Activated T-helper 2 cell treated with anti-CD3 and anti-CD28 coated beads, Interferon-gamma antibody, Interleukin-2, Interleukin-4, amounts not matched to agents 10 μg/mL and 5 μg/mL and 100 μg/mL, durations not matched to agents 14 hours and 24 hours and 36 hours (primary cell): ENCODE measurements at regions not wholly inside any gene's neighbourhood (a gene's known extent, or its start where the extent isn't known, plus 50 kb on each side); places are given as distances from the start of the nearest gene placed in this dataset.
"Not testable (repeated sequence)": the region's sequence is repeated elsewhere in the genome, so short reads cannot be mapped to it uniquely, and the experiment has no call there.

Experiments
- DNase-seq: peaks from one replicate; pipeline ENCODE4 v3.0.0; 2021; ENCODE audit warnings: low spot score
- H3K27ac Mint-ChIP-seq: one replicate; pipeline ENCODE4 v1.8.0; 2021; ENCODE audit warnings: mixed read lengths
- H3K27me3 Mint-ChIP-seq: one replicate; pipeline ENCODE4 v1.8.0; 2021; ENCODE audit warnings: low read depth, mixed read lengths
- H3K36me3 Mint-ChIP-seq: one replicate; pipeline ENCODE4 v1.8.0; 2021; ENCODE audit warnings: low read depth, mixed read lengths
- H3K4me1 Mint-ChIP-seq: one replicate; pipeline ENCODE4 v1.8.0; 2021; ENCODE audit warnings: low read depth, mixed read lengths
- H3K4me3 Mint-ChIP-seq: one replicate; pipeline ENCODE4 v1.8.0; 2021; ENCODE audit warnings: low read depth, mild to moderate bottlenecking, moderate library complexity, mixed read lengths
- H3K9me3 Mint-ChIP-seq: one replicate; pipeline ENCODE4 v1.8.0; 2021; ENCODE audit warnings: mixed read lengths
- intact Hi-C: fragments of 100-400 bp; cut with micrococcal nuclease; formaldehyde crosslinking; loops from one replicate; pipeline ENCODE4 v1.15.1; 2023

DNA sequence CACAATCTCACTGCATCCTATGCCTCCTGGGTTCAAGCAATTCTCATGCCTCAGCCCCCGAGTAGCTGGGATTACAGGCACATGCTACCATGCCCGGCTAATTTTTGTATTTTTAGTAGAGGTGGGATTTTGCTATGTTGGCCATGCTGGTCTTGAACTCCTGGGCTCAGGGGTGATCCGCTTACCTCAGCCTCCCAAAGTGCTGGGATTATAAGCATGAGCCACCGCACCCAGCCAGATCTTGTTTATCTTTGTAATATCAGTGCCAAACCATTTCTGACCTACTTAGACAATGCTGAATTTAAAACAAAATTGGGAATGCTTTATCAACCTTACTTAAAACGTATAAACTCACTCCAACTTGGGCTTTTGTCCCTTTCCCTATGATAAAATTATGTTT lies 103.7 kb upstream of the GBE1 start:
- H3K9me3 Mint-ChIP-seq, intact Hi-C loops, H3K4me1 Mint-ChIP-seq, H3K36me3 Mint-ChIP-seq, H3K4me3 Mint-ChIP-seq, DNase-seq, H3K27ac Mint-ChIP-seq, H3K27me3 Mint-ChIP-seq: not testable (repeated sequence)

DNA sequence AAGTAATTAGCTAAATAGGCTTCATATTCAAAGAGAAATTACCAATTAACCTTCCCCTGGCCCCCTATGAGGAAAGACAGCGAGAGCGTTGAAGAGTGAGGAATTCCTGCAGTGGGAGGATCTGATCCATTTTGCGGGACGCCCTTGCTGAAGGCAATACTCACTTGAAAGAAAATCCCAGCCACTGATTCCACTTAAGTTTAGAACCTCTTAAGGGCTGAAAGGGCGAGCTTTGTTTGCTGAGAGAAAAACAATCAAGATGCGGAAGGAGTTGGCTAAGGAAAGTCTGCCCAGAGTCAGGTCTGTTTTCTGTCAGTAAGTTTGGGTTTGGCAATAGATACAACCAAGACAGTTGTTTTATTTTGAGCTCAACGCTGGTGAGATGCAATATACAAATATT lies 102.8 kb upstream of the GBE1 start:
- Mint-ChIP-seq H3K27me3 (no peaks in the 10 kb centered on the region), H3K27ac (no peak overlapping the region), H3K4me3 (no peak overlapping the region), H3K4me1 (peaks cover 2% of the 10 kb centered on the region), H3K9me3 (no peaks in the 10 kb centered on the region), H3K36me3 (no peaks in the 10 kb centered on the region)
- DNase-seq: no peak
- intact Hi-C loops: no loop called here

DNA sequence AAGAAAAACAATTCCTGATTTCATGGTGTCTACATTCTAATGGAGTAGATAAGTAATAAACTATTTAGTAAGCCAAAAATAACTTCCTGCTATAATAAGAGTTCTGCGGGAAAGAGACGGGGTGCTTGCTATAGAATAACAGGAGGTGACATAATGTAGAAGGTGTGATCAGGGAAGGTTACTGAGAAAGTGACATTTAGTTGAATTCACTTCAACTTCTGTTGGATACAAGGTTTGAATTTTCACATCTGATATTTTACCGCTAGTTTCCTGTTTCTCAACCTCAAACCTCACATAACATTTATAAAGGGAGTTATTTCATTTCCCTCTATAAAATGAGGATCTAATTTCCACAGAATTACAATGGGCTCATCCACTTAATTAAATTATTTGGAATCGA lies 102.3 kb upstream of the GBE1 start:
- DNase-seq: no peak
- no peak overlapping the region for H3K4me3 Mint-ChIP-seq
- intact Hi-C loops: no loop called here
- H3K4me1 Mint-ChIP-seq: peaks cover 2% of the 10 kb centered on the region
- no peak overlapping the region for H3K27ac Mint-ChIP-seq
- H3K36me3 Mint-ChIP-seq: no peaks in the 10 kb centered on the region
- H3K9me3 Mint-ChIP-seq: no peaks in the 10 kb centered on the region
- no peaks in the 10 kb centered on the region for H3K27me3 Mint-ChIP-seq

DNA sequence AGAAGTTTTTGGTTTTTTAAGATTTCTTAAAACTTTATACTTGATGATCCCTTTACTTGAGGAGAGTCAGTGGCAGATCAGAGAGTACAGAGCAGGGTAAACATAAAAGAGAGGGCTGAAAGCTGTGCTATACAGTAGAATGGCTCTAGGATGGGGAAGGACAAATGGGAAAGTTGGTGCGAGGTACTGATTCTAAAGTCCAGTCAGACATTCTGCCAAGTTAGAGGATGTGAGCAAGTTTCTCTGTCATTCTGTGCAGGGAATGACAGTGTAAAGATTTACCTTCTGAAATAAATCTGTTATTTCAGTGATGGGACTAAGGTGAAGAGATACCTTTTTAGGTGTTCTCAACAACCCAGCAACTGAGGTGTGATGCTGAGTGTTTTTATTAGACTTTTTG lies 100.1 kb upstream of the GBE1 start:
- Mint-ChIP-seq H3K27me3 (no peaks in the 10 kb centered on the region), H3K4me1 (peaks cover 2% of the 10 kb centered on the region), H3K4me3 (no peak overlapping the region), H3K36me3 (no peaks in the 10 kb centered on the region), H3K27ac (no peak overlapping the region), H3K9me3 (no peaks in the 10 kb centered on the region)
- DNase-seq: no peak
- intact Hi-C loops: no loop called here

DNA sequence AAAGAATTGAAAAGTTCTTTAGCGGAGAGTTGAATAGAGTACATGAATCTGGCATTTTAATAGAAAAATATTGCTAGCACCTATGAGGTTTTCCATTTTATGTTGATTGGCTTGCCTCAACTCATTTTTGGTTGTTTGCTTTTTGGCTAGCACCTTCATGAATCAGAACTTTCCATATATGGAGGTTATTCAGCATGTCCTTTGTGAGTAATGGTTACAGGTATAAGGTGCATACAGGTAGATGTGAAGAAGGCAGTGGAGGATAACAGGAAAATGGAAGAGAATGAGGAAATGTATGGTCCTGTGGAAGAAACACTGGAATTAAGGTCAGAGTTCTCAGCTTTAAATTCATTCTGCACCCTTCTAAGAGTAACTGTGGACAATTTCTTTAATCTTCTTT lies 98.1 kb upstream of the GBE1 start:
- Mint-ChIP-seq H3K36me3 (no peaks in the 10 kb centered on the region), H3K9me3 (no peaks in the 10 kb centered on the region), H3K4me1 (peaks cover 2% of the 10 kb centered on the region), H3K4me3 (no peak overlapping the region), H3K27me3 (no peaks in the 10 kb centered on the region), H3K27ac (no peak overlapping the region)
- DNase-seq: no peak
- intact Hi-C loops: no loop called here

DNA sequence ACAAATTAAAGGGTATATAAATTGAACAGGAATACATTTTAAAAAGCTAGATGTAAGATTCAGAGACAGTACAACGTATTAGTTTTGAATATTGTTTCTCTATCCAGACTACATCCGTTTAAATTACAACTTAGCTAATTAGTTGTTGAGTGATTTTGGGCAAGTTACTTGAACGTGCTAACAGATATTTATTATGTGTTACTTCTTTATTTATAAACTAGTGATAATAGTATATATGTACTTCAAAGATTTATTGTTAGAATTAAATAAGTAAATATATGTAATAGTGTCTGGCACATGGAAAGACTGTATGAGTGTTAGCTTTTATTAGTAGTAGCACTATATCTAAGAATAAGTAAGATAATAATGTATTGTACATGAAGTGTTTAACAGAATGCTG lies 92.0 kb upstream of the GBE1 start:
- no peak for DNase-seq
- Mint-ChIP-seq H3K4me1 (no peaks in the 10 kb centered on the region), H3K36me3 (no peaks in the 10 kb centered on the region), H3K9me3 (no peaks in the 10 kb centered on the region), H3K27ac (no peak overlapping the region), H3K27me3 (no peaks in the 10 kb centered on the region), H3K4me3 (no peak overlapping the region)
- intact Hi-C loops: no loop called here

DNA sequence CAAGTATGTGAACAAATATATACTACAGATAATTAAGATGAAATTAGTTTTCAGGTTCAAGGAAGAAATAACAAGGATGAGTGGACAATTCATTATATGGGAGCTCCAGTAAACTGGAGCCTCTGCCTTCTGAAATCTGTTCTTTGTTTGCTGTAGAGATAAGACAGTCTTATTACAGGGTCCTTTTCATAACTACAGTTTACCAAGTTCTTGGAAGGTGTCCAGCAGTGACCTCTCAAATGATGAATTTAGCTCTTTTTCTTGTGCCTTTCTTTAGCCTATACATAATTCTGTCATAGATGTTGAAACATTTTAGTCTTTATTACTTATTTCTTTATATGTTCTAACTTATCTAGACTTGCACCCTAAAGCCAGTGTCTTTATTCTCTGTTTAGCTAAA lies 89.7 kb upstream of the GBE1 start:
- Mint-ChIP-seq H3K9me3 (no peaks in the 10 kb centered on the region), H3K27ac (no peak overlapping the region), H3K27me3 (no peaks in the 10 kb centered on the region), H3K4me1 (no peaks in the 10 kb centered on the region), H3K36me3 (no peaks in the 10 kb centered on the region), H3K4me3 (no peak overlapping the region)
- intact Hi-C loops: no loop called here
- no peak for DNase-seq

DNA sequence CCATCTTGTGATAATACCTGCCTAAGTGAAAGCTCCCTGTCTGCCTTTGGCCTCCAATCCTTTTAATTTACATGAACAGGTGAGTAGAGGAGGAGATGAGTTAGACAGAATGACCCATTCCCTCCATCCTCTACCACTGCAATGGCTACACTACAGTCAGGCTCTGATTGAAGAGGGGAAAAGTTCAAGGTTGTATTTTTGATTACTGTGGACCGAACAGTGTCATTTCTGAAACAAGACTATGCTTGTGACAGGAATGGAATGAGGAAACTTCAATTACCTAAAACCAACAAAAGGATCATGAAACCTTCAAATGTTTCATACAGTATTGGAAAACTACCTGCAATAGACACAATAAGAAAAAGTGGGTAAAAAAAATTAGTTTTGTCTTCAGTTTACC lies 85.5 kb upstream of the GBE1 start:
- no peak overlapping the region for H3K27ac Mint-ChIP-seq
- intact Hi-C loops: no loop called here
- no peaks in the 10 kb centered on the region for H3K27me3 Mint-ChIP-seq

DNA sequence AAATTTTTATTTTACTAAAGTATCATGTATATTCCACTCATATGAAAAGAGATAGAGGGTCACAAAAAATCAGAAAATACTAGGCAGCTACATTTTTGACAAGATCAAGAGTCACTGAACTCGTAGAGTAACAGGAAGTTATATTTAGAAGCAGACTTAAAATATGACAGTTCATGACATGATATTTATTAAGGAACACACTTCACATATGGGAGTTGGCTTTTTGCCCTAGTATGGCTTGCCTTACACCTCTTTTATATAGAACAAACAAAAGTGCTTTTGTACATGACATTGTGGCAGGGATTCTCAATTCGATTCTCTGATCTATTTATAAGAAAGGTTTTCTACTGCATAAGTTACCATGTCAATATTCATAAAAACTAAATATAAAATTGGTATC lies 80.1 kb upstream of the GBE1 start:
- DNase-seq: no peak
- intact Hi-C loops: no loop called here
- no peaks in the 10 kb centered on the region for H3K9me3 Mint-ChIP-seq
- no peak overlapping the region for H3K4me3 Mint-ChIP-seq
- peaks cover 3% of the 10 kb centered on the region for H3K27me3 Mint-ChIP-seq
- H3K4me1 Mint-ChIP-seq: no peaks in the 10 kb centered on the region
- H3K27ac Mint-ChIP-seq: no peak overlapping the region
- no peaks in the 10 kb centered on the region for H3K36me3 Mint-ChIP-seq

More for the DNA sequence above, 85.5 kb upstream of the GBE1 start:
- Mint-ChIP-seq H3K4me3 (no peak overlapping the region), H3K4me1 (no peaks in the 10 kb centered on the region), H3K9me3 (no peaks in the 10 kb centered on the region), H3K36me3 (no peaks in the 10 kb centered on the region)
- no peak for DNase-seq

DNA sequence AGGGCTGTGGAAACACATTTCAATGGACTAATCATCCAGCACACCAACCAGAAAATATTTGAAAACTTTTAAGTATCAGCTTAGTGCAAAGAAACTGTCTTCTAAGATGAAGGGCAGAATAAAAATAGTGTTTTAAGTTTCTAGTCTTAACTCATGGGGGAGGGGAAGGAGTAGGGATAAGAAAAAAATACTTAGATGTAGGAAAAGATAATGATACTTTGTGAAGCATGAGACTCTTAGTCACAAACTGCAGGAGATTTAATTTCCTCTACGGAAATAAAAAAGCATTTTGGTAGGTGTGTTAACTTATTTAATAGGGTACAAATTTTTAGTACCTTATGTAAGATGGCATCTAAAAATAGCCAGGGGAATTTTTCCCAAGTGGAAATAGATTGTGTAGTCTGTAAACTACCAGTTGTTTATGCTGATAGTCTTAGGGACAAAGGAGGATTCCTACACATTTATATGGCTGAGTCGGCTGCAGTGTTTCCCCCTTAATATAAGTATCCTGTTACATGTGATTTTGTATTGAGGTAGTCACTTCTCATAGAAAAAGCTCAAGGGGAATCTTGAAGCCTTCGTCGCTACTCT lies 78.2 kb upstream of the GBE1 start:
- intact Hi-C loops: no loop called here
- Mint-ChIP-seq H3K4me1 (no peaks in the 10 kb centered on the region), H3K4me3 (no peak overlapping the region), H3K36me3 (no peaks in the 10 kb centered on the region), H3K27ac (no peak overlapping the region), H3K9me3 (no peaks in the 10 kb centered on the region), H3K27me3 (peaks cover 3% of the 10 kb centered on the region)
- DNase-seq: no peak

DNA sequence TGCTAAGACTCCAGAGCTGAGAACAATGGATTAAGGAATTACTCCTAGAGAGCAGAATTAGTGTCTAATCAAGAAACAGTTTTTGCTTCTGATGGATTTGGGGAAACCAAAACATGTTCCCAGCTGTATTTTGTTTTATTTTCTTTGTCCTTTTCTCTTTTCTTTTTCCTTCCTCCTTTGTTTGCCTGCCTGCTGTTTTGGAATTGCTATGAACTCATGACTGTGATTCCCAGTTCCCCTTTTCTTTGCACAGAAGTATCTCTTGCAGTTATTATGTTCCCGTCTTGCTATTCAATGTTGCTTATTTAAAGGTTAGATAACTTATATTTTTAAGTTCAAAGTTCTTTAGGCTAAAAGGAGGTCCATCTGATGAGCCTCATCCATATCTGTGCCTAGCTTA lies 77.0 kb upstream of the GBE1 start:
- Mint-ChIP-seq H3K27me3 (peaks cover 3% of the 10 kb centered on the region), H3K36me3 (no peaks in the 10 kb centered on the region), H3K27ac (no peak overlapping the region), H3K4me3 (no peak overlapping the region), H3K9me3 (no peaks in the 10 kb centered on the region), H3K4me1 (no peaks in the 10 kb centered on the region)
- DNase-seq: no peak
- intact Hi-C loops: no loop called here

DNA sequence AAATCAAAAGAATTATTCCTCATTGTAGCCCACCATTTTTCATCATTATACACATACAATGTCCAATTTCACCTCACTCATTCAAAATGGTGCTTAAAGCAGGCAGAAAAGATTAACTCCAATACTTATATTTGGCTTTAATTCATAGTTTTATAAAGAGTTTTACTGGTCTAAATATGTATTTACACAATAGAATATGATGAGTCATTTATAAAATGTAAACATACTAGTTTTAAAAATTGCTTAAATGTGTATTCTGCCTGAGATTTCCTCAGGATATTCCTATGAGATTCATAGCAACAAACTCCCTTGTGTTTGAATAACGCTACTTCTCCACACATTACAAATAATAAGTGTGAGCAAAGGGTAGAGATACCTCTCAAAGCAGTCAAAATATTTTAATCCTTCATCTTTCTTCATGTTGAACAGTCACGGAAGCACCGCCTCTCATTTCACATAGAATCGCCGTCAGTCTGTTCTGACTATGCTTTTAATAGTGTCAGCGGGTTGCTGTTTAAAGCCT lies 75.7 kb upstream of the GBE1 start:
- Mint-ChIP-seq H3K9me3 (no peaks in the 10 kb centered on the region), H3K4me3 (no peak overlapping the region), H3K27ac (no peak overlapping the region), H3K27me3 (peaks cover 3% of the 10 kb centered on the region), H3K36me3 (no peaks in the 10 kb centered on the region), H3K4me1 (no peaks in the 10 kb centered on the region)
- intact Hi-C loops: no loop called here
- DNase-seq: no peak

DNA sequence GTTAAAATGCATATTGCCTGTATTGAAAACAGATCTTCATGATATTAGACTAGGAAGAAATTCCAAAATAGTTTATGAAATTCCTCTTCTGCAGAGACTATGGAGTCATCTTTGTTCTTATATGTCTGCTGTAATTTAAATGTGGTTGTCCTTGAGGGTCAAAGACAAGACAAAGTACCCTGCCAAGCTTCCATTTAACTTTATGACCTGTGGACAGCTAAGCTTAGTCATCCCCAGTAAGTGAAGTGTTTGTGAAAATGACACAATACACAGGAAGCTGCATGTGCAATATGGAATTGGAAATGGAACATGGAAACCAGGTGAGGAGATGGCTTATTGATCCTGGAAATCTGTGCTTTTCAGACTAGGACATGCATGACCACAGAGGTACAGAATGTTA lies 68.5 kb upstream of the GBE1 start:
- H3K36me3 Mint-ChIP-seq: no peaks in the 10 kb centered on the region
- intact Hi-C loops: no loop called here
- H3K4me1 Mint-ChIP-seq: no peaks in the 10 kb centered on the region
- no peak overlapping the region for H3K4me3 Mint-ChIP-seq
- no peaks in the 10 kb centered on the region for H3K27me3 Mint-ChIP-seq
- H3K27ac Mint-ChIP-seq: no peak overlapping the region
- no peak for DNase-seq
- no peaks in the 10 kb centered on the region for H3K9me3 Mint-ChIP-seq

DNA sequence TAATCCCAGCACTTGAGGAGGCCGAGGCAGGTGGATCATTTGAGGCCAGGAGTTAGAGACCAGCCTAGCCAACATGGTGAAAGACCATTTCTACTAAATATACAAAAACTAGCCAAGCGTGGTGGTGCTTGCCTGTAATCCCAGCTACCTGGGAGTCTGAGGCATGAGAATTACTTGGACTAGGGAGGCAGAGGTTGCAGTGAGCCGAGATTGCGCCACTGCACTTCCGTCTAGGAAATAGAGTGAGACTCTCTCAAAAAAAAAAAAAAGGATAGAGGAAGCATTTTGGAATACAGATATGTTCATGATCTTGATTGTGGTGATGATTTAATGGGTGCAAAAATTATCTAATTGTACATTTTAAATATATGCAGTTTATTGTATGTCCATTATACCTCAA lies 67.8 kb upstream of the GBE1 start:
- H3K36me3 Mint-ChIP-seq, DNase-seq, H3K9me3 Mint-ChIP-seq, H3K4me1 Mint-ChIP-seq, H3K4me3 Mint-ChIP-seq, H3K27me3 Mint-ChIP-seq, intact Hi-C loops, H3K27ac Mint-ChIP-seq: not testable (repeated sequence)
